Right lung (tissue), 2 donors: ENCODE measurements at regions not wholly inside any gene's neighbourhood (a gene's known extent, or its start where the extent isn't known, plus 50 kb on each side); places are given as distances from the start of the nearest gene placed in this dataset.
"Not testable (repeated sequence)": the region's sequence is repeated elsewhere in the genome, so short reads cannot be mapped to it uniquely, and the experiment has no call there.

Experiments
- DNase-seq, 2 donors: peaks; one replicate each; pipeline ENCODE4 v3.0.0-alpha.2; 2013

DNA sequence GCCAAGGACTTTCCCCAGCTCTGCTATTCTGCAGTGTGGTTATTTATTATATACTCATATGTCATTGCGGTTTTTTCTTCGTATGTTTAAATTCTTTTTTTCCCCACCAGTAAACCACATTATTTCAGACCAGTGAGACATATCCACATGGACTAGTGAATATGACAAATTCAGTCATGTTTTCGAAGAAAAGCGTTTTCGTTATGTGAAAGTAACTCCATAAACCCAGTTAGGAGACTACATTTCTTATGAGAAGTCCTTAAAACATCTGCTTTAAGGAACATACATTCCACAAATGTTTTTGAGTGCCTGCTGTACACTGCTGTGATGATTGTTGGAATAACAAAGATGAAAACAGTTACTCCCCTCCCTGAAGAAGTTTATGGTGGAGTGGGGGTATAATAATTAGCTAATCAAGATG lies 591.8 kb upstream of the CLINT1 start:
- DNase-seq, result no peak

DNA sequence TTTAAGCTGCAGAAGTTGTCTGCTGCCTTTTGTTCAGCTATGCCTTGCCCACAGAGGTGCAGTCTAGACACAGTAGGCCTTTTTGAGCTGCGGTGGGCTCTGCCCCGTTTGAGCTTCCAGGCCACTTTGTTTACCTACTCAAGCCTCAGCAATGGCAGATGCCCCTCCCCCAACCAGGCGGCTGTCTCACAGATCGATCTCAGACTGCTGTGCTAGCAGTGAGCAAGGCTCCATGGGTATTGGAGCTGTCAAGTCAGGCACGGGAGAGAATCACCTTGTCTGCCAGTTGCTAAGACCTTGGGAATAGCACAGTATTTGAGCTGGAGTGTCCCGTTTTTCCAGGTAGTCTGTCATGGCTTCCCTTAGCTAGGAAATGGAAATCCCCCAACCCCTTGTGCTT lies 587.8 kb upstream of the CLINT1 start:
- DNase-seq, result not testable (repeated sequence)

DNA sequence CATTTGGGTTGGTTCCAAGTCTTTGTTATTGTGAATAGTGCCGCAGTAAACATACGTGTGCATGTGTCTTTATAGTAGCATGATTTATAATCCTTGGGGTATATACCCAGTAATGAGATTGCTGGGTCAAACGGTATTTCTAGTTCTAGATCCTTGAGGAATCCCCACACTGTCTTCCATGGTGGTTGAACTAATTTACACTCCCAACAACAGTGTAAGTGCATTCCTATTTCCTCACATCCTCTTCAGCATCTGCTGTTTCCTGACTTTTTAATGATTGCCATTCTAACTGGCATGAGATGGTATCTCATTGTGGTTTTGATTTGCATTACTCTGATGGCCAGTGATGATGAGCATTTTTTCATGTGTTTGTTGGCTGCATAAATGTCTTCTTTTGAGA lies 580.3 kb upstream of the CLINT1 start:
- not testable (repeated sequence) for DNase-seq

DNA sequence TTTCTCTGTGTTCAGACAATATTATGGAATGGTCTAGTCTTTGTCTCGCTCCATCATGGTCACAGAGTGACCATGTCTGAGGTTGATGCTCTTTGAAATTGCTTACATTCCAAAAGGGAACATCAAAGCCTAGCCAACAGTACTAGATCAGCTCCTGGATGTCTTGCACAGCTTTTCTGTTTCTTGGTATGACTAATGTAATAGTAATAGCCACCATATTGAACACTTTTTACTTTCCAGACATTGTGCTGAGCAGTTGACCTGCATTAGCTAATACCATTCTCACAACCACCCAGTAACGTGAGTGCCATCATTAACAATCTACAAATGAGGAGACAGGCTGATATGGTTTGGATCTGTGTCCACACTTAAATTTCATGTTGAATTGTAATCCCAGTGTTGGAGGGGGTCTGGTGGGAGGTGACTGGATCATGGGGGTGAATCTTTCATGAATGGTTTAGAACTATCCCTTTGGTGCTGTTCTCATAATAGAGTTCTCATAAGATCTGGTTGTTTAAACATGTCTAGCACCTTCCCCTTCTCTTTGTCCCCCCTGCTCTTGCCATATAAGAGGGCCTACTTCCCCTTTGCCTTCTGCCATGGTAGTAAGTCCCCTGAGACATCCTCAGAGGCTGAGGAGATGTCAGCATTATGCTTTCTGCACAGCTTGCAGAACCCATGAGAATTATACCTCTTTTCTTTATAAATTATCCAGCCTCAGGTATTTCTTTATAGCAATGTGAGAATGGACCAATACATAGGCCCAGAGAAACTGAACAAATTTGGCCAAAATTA lies 577.5 kb upstream of the CLINT1 start:
- no peak for DNase-seq

DNA sequence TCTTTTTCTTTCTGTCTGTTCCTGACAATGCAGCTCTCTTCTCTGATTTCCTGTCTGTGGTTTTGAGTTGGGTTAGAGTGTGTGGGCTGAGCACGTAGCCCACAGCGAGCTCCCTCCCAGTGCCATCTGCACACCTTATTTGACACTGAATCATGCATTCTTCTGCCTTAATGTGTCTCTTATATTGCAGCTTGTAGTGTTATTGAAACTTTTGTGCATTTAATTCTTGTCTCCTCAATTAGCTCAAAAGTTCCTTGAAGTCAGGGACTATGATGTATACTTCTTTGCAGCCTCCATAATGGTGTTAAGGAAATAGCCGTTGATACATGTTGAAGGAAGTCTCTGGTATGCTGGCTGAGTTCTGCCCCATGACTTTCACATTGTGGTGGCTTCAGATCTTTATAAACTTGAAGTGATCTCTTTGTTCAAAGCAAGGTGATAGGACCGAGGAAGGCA lies 576.2 kb upstream of the CLINT1 start:
- DNase-seq, result no peak

DNA sequence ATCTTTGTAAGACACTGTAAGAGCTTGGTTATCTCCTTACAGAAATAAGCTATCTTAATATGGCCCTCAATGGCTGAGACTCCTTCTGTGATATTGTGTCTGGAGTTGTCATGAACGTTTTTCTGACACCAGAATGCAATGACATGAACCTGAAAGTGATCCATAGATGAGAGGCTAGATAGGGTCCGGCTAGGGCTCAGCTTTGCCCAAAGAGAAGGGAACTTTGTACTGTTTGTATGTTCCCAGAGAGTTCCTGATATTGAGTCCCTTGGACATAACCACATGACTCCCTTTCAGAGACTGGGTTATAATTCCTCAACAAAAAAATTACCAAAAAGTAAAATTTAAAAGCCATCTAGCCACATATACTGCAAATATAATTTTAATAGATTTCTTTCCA lies 575.8 kb upstream of the CLINT1 start:
- no peak for DNase-seq

DNA sequence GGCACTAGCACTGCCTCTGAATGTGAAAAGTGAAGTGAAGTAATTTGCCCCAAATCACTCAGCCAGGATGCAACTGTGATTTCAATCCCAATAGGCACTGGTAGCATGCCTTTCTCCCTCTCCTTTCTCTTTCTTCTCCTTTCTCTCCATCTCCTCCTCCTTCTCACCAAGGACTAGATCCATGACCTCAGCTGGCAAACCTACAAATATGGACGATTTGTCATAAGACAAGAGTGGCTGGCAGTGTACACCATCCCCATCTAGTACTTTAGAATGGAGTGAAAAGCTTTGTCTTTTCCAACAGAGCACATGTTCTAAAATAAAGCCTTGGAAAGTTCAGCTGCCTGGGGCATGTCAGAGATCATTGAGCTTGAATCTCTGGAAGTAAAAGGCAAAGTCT lies 574.7 kb upstream of the CLINT1 start:
- no peak for DNase-seq

DNA sequence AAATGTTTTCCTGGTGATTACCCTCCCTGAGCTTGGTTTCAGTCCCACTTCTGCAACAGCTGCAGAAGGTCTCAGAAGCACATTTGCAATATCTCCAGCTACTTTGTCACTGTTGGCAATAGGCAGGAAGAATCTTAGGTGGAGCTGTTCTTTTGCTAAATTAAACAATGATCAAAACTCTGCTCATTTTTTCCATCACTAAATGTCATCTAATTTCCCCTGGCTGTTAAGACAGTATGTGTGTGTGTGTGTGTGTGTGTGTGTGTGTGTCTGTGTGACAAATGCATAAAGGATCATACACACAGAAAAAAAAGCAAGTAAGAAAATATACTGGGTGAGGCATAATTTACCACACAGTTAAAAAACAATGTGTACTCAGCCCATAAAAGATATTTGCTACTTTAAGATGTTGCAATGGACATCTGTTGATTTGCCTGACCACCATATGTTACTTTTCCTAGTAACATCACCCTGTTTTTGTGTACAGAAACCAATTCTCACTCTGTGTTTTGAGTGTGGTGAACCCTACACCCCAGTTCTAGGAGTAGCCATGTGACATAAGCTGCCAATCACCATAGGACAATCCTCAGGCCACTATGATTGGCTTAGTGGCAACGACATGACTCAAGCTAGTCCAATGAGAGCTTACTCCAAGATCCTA lies 572.6 kb upstream of the CLINT1 start:
- peak; percentile 23 to 35 for DNase-seq

DNA sequence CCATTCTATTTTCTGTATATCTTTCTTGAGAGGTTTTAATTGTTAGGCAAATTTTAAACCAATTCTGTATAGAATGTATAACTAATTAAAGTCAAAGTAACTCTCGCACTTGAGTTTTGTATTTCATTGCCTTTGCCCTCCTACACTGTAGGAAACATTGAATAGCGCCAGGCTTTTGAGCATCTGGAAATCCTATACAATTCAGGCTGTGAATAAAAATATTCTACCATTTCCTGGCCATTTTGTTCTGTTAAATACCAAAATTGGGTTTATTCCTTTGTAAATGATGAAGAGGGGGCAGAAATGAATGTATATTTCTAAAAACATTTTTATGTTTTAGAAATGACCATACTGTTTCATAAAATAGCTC lies 571.8 kb upstream of the CLINT1 start:
- DNase-seq, result no peak

DNA sequence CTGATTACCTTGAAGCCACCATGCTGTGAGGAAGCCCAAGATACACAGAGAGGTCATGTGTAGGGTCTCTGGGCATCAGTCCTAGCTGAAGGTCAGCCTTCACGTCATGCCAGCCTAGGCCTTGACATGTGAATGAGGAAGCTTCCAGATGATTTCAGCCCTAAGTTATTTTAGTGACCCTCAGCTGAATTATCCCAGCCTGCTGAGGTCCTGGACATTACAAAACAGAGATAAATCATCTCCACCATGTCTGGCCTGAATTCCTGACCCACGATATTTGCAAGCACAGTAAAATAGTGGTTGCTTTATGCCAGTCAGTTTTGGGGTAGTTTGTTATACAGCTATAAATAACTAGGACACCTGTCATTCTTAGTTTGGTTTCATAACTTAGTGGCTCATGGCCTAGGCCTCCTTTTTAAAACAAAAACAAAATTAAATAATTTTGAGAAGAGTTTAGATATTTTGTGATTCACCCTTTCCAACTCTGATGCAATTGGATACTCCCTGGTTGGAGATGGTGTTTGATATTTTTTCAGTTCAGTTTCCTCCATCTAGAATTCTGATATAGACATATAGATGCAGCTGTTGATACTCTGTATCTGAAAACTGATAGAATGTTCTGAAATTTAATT lies 571.3 kb upstream of the CLINT1 start:
- DNase-seq, result no peak

DNA sequence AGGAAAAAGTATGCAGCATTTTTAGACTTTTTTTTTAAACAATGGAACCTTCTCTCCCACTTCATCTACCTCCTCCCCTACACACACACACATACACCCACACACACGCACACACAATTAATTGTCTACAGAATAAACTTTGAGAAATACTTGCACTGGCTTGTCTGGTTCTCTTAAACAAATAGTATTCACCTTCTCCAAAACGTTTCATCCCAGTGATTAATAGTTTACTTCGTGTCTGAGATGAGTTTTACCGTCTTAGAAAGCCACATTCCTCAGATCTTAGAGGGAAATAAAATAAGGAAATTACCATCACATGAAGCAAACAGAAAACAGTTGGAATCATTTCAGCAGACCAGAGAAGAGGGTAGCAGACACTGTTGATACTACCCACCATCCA lies 570.6 kb upstream of the CLINT1 start:
- no peak for DNase-seq

DNA sequence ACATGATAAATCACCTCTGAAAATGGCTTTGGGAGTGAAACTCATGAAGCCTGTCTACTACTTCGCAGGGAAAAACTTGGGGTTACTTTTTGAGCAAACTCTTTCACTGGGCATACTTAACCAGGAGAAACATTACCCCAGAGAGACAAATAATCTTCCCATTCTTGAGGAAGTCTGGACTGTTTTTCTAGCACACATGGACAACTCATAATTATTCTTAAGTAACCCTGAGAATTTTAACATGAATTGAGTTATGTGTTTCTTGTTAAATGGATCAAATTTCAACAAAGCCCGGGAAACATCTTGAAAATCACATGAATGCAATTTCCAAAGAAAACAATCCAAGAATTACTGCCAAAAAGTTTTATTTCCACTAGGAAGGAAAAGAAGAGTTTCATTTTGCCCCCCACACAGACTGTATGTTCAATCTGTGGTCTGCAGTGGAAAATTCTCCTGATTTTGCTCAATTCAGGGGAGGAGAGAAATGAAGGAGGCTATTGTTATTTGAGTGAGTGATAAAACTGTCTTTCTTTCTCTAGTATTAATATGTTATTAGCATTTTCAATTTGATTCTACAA lies 564.8 kb upstream of the CLINT1 start:
- DNase-seq, result no peak

DNA sequence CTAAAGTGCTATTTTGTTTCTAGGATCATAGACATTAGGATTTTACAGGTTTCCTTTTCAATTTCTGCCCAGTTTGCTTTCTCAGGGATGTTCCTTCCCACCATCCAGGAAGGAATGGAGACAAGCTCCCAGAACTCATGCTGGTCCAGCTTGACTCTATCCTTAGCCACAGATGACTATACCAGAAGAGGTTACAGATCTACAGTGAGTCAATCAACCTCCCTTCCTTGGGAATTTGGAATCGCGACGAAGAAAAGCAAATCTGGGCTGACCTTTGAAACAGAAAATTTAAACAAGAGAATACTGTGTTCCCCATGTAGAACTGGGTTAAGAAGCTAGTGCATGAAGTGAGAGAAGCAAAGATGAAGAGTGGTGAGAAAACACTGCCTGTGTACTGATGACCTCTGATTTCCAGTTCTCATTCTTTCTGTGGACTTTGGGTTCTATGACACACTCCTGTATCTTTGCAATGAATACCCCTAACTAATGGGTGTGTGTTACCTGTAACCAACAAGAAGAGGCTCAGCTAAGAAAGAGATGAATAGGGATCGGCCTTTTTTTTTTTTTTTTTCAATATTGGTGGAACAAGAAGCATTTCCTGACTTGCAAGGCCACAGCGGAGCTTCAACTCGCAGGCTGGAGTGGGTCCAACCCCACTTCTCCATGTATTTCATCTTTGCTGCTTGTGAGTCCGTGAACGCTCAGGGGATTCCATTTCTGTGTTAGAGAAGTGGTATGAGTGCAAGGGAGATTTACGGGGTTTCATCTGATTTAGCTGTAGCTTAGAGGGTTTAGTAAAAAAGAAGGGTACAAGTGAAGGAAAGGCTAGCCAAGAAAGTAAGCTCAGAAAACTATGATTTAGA lies 563.9 kb upstream of the CLINT1 start:
- DNase-seq, result peak in 1 of 2 donors; percentile 8

DNA sequence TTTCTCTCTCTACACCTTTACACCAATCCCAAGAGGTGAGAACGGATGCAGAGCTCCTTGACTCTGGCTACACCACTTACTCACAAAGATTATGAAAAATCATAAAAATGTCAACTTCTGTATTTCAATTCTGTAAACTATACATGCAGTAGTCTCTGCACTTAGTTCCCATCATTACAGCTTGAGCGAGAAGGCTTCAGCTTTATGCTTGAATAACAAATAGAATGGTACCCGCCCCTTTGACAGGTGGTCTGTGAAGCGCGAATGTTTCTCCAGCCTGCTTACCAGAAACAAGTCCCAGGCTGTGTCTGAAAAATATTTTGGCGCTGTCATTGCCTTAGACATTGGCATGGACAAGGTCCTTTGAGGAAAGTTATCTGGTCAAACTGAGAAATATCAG lies 562.4 kb upstream of the CLINT1 start:
- no peak for DNase-seq

DNA sequence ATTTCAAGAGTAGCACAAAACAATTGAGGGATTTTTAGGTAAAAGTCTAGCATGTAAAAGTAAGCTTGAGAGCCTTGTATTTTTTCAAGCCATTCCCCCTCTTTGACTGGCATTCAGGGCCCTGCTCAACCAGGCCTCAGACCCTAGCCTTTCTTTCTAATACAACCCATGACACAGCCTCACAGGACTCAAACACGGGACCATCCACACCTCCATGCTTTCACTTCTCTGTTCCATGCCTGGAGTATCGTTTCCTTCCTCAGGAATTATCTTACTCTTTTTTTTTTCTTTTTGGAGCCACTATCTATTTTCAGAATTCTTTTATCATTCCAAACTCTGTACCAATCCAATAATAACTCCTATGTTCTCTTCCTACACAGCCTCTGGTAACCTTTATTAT lies 560.2 kb upstream of the CLINT1 start:
- DNase-seq, result no peak

DNA sequence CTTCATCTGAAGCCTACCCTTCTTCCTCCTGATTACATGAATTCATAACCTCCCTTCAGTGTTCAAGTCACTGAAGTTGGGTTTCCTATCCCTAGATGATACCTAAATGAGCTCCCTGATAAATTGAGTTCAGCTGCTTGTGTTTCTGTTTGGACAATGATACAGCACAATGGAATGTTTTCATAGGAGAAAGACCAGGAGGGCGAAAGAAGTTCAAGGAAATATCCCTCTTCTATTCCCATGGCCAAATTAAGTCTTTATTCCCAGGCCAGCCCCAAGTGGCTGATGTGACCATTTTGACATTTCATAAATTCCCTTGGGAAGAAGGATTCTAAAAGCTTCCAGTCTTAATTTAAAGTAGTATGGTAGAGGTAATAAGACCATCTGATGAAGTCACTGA lies 555.8 kb upstream of the CLINT1 start:
- DNase-seq, result no peak

DNA sequence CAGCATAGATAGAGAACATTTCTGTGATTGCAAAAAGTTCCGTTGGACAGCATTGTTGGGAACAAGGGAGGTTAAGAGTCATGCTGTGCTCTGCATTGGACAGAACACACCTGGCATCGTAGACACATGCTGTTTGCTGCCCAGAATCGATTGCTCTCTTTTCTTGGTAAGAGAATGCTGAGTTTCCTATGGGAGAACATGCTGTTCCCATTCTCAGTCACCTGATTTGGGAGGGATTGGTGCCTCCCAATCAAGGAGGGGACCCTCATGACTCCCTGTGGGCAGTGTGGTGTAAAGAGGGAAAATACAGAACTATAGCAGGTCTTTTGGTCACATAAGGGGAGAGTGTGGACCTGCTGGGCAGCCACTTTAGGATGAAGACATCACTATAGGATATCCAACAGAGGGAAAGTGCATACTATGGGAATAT lies 555.4 kb upstream of the CLINT1 start:
- DNase-seq, result no peak

DNA sequence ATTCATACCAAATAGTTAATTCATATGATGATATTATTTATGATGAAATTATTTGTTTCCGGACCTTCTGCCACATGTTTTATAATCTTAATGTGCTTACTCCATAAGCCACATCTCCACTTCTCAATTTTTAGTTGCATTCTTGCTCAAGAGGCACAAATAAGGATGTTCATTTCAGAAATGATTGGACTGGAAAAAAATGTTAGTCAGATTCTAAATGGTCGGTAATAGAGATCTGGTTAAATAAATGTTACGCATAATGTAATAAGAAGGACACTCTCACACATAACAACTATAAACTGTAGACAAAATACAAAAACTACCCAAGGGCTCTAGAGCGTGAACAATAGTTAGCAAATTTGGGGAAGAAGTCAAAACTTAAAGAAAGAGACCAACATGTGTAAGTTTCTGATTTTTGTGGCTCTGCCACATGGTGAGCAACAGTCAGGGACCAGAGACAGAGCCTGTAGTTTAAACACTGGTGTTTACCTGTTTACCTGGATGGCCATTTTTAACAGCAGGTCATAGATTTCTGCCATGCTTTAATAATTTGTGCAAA lies 554.3 kb upstream of the CLINT1 start:
- DNase-seq, result no peak

DNA sequence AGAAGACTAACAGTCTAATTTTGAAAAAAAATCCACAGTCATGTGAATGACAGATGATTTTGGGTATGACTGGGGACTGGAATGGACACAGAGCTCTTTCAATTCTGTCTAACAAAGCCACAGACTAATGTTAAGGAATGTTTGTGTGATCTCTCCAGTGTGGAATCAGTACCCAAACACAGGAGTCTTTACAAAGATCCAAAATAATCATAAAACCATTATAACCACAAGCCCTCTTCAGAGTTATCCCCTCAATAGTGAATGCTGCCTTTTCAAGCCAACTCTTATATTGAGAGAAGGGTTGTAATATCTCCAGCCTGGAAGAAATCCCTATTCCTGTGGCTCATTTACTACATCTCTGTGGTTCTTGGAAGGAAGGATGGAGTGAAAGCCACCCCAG lies 552.0 kb upstream of the CLINT1 start:
- no peak for DNase-seq

DNA sequence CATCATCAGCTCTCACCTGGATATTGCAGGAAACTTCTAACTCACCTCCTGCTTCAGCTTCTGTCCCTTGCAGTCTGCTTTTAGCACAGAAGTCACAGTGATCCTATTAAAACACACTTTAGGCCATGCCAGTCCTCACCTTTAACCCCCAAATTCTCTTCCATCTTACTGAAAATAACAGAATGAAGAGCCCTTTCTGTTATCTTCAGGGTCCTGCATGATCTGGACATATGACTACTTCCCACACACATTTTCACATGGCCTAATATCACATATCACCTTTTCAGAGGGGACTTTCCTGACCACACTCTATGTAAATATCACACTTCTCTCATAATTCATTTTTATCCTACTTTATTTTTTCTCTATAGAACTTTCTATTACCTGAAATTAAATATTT lies 550.6 kb upstream of the CLINT1 start:
- no peak for DNase-seq

DNA sequence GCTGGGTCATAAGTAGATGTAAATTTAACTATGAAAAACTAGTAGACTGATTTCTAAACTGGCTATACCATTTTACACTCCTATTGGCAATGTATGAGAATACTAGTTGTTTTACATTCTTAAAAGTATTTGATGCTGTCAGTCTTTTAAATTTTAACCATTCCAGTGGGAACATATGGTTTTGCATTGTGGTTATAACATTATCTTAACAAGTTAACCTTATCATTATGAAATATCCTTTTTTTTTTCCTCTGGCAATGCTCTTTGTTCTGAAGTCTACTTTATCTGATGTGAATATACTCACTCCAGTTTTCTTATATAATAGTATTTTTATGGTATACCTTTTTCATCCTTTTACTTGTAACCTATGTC lies 548.9 kb upstream of the CLINT1 start:
- DNase-seq, result no peak
